Fibroblast of gingiva (primary cell): ENCODE measurements at regions not wholly inside any gene's neighbourhood (a gene's known extent, or its start where the extent isn't known, plus 50 kb on each side); places are given as distances from the start of the nearest gene placed in this dataset.

Experiments
- DNase-seq: peaks from one replicate; pipeline ENCODE4 v3.0.0-alpha.2; 2011; ENCODE audit warnings: low read depth

- DNase-seq, result no peak
Observed at GRCh38 chr17:413016-413350, 60.4 kb upstream of the RPH3AL start.

GRCh38 chr17:412211-413015 is 59.8 kb upstream of the RPH3AL start:
- DNase-seq, result peak; percentile 59

GRCh38 chr17:411421-412120 is 59.0 kb upstream of the RPH3AL start:
- DNase-seq, result no peak

GRCh38 chr17:410543-411401 is 58.2 kb upstream of the RPH3AL start:
- no peak for DNase-seq

- DNase-seq, result peak; percentile 96
Observed at GRCh38 chr17:409848-410542, 57.4 kb upstream of the RPH3AL start.

- no peak for DNase-seq
Observed at GRCh38 chr17:409308-409847, 56.8 kb upstream of the RPH3AL start.

GRCh38 chr17:404703-405102 is 52.1 kb upstream of the RPH3AL start:
- no peak for DNase-seq
